NCI-H510A (cell line): ENCODE measurements at regions not wholly inside any gene's neighbourhood (a gene's known extent, or its start where the extent isn't known, plus 50 kb on each side); places are given as distances from the start of the nearest gene placed in this dataset.

Experiments used
- DNase-seq: peaks from one replicate; lab custom pipeline; 2025; lab: John Stamatoyannopoulos, UW

DNA sequence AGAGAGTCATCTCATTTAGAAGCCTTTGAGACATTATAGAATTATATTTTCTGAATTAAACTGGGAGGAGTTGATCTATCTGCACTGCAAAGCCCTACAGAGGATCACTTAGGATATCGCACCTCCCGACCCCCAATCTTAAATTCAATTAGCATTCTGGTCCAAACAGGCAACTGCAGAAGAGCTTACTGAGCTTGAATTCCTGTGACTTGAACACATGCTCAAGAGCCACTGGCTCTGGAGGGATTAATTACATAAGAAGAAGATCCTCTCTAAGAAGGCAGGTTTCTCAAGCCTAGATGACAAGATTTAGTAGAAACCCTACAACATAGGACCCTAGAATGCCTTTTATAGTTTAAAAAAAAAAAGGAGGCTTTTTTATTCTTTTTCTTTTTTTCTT, 548.9 kb downstream of the ARAP2 start:
- no peak for DNase-seq

DNA sequence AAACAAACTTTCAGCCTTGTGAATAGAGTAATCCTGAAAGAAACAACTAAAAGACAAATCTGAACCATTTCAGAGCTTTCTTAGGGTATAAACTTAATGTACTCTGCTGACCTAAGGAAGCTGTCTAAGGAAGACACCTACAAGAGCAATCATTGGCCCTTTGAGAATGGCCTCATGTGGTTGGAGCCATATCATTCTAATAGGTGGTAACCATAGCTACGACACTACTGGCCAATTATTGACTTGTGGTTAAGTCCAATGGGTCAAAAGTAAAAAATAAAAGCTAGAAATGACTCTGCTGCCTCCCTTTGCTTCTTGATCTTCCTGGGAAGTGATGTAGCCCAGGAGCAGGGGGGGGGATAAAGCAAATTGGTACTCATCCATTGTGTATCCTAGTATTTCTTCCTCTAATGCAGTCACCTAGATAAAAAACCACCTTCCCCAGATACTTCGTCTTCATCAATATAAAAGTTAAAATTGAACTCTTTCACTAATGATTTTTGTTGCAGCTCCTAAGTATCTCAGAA, 547.0 kb downstream of the ARAP2 start:
- DNase-seq, result no peak

DNA sequence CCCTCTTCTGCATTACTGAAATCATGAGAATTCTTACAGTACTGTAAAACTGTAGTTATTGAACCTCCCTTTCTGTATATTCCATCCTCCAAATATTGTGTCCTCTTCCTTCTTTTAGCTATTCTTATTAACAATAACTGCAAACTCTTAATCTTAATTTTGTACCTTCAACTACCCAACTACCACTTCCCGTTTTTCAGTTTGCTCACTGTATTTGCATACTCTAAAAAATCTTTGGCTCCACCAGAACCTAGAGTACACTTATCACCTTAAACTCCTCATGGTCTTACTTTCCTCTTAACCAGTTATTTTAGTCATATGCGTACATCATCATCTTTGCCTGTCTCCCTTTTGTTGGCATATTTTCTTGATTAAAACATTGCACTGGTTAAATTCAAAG, 543.7 kb downstream of the ARAP2 start:
- DNase-seq, result no peak

DNA sequence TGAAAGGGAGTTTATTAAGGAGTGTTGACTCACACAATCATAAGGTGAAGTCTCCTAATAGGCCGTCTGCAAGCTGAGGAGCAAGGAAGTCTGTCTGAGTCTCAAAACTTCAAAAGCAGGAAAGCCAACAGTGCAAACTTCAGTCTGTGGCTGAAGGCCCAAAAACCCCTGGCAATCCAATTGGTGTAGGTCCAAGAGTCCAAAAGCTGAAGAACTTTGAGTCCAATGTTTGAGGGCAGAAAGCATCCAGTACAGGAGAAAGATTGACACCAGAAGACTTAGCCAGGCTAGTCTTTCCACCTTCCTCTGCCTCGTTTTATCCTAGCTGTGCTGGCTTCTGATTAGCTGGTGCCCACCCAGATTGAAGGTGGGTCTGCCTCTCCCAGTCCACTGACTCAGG, 535.2 kb downstream of the ARAP2 start:
- DNase-seq, result no peak

DNA sequence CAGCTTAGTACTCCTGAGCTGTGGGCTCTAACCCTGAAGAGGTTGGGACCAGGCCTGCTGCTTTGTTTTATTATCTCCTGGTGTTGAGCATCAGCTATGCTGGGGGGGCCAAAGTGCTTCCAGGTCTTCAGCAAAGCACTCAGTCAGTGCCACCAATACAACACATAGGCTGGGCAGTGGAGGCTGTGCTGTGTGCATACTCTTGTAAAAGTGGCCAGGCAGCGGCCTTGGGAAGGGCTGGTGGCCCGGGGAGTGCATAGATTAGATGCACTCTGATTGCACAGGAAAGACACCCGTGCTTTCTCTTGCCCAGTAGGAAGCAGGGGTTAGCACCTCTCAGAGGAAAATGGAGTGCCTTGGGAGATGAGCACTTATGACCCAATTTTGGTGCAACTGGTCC, 534.0 kb downstream of the ARAP2 start:
- no peak for DNase-seq

DNA sequence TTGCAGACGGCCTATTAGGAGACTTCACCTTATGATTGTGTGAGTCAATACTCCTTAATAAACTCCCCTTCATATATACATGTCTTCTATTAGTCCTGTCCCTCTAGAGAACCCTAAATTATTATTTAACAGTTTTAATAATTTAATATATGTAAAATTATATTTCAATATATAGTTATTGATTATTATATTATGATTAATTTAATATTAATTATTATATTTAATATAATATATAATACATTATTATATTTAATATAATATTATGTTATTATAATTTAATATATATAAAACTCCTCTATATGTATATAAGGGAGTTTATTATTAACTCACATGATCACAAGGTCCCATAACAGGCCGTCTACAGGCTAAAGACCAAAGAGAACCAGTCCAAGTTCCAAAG, 533.2 kb downstream of the ARAP2 start:
- DNase-seq, result no peak

DNA sequence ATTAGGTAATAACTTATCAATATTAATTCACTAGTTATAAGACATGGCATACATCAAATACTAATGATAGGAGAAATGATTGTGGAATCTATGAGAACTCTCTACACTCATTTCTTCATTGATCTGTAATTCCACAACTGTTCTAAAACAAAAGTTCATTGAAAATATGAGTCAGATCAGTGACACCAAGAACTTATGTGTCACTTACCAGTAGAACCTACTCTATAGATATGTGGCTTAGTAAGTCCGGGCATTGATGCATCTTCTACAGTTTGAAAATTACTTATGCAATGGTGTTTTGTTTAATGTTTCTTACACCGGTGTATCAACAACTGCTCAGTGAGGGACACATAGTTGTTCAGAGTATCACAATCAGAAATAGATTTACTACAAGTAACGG, 520.3 kb downstream of the ARAP2 start:
- DNase-seq, result no peak

DNA sequence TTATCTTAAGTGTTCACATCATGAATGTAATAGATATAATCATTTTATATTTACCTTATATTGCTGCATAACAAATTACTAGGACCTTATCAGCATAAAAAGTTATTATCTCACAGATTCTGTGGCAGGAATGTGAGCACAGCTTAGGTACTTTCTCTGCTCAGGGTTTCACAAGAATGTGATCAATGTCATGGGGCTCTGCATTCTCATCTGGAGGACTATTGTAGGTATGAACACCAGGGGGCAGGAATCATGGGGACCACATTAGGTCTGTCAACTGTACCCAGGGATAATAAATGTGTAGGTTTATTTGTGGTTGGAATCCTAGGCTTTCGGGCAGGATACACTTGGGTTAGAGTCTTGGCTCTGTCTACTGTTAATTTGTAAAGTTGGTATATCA, 519.2 kb downstream of the ARAP2 start:
- DNase-seq, result no peak

DNA sequence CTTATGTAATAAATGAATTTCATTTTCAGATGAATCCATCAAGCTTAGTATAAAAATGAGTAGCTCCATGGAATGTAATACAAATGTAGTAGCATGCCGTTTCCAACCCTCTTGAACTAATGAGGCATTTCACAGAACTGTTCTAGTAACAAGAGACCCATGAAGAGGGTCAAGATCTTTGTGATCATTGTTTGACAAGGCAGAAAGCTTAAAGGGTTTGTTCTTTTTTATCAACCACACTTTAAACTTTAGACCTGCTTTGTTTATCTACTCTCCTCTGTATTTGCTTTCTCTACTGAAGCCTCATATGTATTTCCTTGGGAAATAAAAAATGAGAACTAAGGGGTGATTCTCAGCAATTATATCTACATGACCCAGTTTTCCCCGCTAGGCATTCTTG, 513.9 kb downstream of the ARAP2 start:
- no peak for DNase-seq

DNA sequence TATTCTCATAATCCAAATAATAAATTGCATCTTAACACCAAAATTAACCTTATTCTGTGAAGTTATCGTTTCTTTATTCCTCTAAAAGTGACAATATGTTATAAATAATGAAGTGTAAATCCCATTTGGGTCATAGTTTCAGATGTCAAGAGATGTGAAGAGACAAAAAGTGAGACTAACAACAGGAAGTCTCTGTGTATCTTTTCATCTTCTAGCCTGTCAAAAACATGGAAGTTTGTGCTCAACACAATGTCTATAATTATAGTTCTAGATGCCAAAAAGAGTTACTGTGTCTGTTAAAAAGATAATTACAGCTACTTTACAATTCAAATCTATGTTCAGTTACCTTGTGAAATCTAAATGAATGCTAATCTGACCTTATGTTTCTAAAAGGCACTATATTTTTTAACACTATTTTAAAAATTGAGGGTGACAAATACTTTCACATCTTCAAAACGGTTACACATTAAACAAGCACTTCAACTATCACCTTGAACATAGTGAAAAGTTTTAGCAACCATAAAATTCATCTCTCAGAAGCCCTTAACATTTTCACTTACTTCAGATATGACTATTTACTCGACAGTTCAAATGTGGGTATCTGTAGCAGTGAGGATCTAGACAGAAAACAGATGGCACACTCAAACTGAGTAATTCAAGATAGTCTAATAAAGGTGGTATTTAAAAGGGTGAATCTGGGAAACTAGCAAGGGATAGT, 509.8 kb downstream of the ARAP2 start:
- no peak for DNase-seq

DNA sequence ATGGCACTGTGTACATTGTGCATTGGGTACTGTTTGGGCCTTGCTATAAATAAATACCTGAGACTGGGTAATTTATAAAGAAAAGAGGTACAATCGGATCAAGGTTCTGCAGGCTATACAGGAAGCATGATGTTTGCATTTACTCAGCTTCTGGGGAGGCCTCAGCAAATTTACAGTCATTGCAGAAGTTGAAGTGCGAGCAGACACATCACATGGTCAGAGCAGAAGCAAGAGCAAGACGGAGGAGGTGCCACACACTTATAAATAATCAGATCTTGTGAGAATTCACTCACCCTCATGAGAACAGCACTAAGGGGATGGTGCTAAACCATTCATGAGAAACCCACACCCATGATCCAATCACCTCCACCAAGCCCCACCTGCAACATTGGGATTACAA, 505.0 kb downstream of the ARAP2 start:
- DNase-seq, result no peak

DNA sequence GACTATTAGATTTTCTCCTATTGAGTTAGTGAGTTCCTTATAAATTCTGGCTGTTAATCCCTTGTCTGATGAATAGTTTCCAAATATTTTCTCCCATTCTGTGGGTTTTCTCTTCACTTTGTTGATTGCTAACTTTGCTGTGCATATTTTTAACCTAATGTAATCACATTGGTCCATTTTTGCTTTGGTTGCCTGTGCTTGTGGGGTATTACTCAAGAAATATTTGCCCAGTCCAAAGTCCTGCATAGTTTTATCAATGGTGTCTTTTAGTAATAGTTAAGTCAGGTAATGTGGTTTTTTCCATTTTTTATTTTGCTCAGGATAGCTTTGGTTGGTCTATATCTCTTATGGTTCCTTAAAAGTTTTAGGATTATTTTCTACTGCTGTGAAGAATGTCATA, 490.3 kb downstream of the ARAP2 start:
- no peak for DNase-seq

DNA sequence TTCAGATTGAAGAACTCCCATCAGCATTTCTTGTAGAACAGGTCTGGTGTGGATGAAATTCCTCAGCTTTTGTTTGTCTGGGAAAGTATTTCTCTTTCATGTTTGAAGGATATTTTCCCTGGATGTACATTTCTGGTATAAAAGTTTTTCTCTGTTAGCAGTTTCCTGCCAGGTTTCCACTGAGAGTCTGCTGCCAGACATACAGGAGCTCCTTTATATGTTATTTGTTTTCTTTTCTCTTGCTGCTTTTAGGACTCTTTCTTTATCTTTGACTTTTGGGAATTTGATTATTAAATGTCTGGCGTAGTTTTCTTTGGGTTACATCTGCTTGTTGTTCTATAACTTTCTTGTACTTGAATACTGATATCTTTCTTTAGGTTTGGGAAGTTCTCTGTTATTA, 486.5 kb downstream of the ARAP2 start:
- DNase-seq, result no peak

DNA sequence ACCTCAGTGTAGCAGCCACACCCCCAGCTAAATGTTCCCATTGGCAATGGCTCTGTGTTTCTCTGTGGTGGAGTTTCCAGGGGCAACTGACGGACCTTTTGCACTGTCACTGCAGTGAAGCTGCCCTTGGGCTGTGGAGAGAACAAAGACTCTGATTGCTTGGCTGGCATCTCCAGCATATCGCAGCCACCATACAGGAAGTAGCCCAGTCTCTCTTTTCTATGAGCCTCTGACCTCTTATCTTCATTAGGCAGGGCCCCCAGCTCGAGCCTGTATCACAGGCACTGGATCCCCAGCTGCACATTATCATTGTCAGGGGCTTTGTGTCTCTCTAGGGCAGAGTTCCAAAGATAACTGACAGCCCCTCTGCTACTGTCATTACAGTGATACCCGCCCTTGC, 483.5 kb downstream of the ARAP2 start:
- no peak for DNase-seq

DNA sequence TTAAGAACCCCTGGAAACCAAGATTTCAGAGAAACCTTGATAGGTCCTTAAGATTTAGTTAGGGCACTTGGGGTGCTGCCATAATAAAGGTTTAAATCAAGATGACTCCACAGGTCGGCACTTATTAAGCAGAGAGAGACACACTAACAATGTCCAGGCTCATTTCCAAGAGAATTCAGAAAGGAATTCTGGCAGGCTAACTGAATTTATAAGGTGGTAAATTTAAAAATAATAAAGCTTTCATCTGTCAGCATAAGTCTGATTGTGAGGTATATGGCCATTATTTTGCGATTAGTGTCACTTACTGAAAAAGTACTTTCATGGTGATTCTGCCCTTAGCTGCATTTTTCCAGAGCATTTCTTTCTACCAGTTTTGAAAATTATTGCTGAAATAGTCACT, 472.7 kb downstream of the ARAP2 start:
- no peak for DNase-seq

DNA sequence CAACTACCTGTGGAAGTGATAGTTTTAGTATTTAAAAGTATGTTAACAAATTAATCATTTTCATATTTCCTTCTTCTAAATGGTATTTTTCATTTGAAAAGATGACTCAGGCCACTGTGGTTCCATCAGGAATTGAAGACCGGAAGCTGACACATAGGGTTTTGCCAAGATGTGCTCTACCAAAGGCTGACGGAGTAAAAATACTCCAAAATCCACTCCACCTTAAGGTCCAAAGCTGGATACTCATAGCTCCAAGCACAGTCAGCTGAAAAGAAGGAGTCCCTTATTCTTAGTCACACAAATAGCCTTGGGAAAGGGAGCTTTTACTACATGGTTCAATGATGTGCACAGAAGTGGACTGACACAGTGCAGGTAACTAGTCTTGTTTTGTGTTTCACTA, 472.0 kb downstream of the ARAP2 start:
- DNase-seq, result no peak

DNA sequence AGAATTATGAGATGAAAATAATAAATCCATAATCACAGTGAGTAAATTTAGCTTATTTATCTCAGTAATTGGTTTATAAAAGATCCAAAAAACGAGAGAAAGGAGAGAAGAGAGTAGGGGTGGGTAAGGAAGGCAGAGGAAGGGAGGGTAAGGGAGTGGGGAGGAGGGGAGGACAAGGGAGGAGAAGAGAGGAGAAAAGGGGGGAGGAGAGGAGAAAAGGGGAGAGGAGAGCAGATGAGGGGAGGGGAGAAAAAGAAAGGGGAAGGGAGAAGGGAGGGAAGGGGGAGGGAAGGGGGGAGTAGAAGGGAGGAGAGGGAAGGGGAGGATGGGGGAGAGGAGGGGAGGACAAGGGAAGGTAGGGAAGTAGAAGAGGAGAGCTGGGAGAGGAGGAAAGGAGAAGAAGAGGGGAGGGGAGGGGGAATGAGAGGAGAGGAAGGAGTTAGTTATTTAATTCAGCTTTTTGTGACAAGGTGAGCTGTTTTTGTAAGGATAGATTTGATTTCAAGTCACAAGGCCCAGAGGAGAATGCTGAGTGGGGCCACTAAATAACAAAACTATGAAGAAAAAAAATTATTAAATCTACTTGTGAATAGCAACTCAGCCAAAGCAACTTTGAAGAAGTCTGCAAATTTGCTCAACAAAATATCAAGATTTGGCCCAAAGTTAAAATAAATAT, 454.3 kb downstream of the ARAP2 start:
- no peak for DNase-seq

DNA sequence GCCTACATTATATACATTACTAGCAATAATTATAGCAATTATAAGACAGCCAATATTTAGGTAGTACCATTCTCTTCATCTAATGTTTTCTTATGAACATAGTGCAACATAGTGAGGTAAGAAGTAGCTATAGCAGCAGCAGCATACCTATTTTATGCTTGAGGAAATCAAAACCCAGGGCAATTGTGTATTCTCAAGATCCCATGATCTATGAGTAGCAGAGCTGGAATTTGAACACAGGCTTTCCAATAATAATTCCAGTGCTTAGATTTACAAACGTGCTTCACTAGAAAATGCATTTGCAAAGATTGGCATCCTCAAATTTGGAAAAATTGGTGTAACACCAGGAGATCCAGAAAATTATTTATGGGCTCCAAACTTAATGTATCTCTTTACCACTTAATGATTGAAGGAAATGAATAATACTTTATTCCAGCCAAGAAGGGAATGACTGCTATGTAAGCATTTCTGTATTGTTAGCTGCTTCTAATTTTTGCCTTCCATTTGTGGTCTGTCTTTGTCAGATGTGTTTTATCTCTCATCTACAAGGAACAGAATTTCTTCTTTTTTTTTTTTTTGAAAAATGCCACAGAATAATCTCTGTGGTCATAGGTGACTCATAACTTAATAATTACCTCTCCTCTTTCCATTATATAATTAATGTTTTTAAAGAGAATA, 451.1 kb downstream of the ARAP2 start:
- no peak for DNase-seq

DNA sequence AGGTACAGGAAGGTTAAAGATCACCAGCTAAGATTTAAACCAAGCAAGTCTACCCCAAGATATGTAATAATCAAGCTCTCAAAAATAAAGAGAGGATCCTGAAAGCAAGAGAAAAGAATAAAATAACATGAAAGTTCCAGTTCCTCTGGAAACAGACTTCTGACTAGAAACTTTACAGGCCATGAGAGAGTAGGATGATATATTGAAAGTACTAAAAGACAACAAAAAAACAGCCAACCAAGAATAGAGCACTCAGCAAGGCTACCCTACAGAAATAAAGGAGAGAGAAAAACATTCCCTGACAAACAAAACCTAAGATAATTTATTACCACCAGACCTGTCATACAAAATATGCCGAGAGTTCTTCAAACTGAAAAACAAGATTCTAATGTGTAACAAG, 450.5 kb downstream of the ARAP2 start:
- no peak for DNase-seq

DNA sequence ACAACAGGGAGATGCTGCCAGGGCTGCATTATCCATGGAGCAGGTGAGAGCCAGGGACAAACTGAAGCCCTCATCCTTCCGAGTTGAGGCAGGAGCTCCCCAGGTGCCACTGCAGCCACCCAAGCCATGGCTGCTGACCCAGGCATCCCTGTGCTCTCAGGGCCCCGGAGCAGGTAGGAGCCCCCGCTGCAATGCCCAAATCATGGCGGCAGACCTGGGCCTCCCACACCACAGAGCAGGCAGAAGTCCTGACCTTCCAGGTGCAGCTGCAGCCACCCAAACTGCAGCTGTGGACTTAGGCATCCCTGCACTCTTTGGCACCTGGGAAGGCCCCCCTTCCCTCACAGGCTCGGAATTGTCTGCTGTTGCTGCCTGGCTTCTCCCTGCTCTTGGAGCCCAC, 443.6 kb downstream of the ARAP2 start:
- no peak for DNase-seq

DNA sequence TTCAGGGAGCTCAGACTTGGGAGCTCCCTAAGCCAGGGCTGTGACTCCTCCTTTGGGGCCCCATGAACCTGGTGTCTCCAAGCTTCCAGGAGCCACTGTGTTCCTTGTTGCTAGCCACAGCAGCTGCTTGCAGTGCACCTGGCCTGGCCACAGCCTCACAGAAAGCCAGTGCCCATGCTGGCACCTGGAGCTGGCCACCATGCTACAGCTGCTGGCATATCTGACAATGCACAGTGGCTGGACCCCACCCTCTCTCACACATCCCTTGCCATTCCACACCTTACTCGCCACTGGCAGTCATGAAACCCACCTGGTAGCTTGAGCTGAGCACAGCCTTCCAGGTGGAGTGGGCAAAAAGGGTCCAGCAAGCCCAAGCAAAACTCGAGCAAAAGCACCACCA, 441.7 kb downstream of the ARAP2 start:
- DNase-seq, result no peak

DNA sequence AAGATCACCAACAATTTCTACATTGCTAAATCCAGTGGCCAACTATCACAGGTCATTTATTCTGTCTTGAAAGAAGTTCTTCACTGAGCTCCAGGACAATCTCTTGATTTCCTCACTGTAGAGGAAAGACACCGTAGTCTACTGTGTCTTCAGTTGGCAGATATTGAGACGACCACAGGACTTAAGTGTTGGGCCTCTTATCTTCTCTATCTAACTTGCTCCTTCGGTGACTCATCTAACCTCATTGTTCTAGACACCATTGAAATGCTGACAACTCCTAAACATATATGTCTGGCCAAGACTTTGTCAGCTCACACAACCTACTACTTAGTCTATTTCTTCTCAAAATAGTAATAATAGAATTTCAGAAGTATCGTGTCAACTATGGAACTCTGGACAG, 425.8 kb downstream of the ARAP2 start:
- no peak for DNase-seq

DNA sequence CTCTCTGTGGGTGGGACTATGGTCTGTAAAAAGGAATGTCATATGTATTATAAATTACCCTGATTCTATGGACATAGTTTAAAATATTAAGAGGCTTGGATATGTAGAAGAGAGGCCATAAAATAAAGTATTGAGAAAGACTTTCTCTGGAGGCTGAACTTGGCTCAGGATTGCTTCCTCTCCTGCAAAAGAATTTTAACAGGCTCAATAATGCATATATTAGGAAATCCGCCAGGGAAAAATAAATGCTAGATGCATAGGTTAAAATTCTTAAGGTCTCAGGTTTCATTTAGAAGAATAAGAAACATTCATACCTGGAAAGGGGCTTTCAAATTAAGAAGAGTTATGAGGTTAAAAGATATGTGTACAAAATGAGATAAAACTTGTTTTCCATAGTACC, 424.3 kb downstream of the ARAP2 start:
- no peak for DNase-seq
